ENCODE measurements at regions not wholly inside any gene's neighbourhood (a gene's known extent, or its start where the extent isn't known, plus 50 kb on each side); places are given as distances from the start of the nearest gene placed in this dataset.
A peak's percentile ranks its signal among the peaks of the same experiment; 100 is the strongest.

DNA sequence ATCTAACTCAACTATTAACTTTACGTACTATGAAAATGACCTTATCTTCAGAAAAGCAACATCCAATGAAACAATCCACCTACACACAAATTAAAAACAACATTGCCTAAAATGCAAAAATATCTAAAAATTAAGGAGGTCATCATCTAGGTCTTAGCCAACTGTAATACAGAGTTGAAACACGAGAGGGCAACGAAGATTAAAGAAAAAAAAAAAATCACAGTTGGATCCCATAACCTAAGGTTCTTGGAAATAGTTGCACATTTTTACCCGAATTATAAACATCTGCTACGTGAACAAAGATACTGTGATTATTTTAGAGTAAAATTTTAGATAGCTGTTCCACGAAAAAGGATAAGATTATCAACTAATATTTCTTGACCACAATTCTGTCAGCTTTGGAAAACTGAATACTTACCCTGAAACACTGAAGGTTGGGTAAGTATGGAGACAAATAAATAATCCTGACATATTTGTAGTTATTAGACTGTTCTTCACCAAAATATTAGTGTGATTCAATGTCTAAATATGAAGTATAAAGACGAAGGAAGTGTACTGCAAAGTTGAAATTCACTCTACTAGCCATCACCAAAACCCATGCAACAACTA, 88.0 kb upstream of the AK4 start:
- Histone ChIP-seq H3K27me3 (no peaks in the 10 kb centered on the region), H3K9me3 (replicated peaks in 1 of 3) (no peaks in the 10 kb centered on the region), H3K4me3 (no peak overlapping the region), H3K36me3 (replicated peaks in 1 of 2) (peaks cover 0 to 24% of the 10 kb centered on the region in 2 donors), H3K4me1 (replicated peaks in 1 of 2) (peaks cover 25 to 71% of the 10 kb centered on the region in 2 donors), H3K27ac (peak overlapping the region in 1 of 5 donors; percentile 13)
- DNase-seq, result no peak
- intact Hi-C loops (cut with DNase I), result no loop called here
- TF ChIP-seq POLR2A (IDR thresholded peaks at IDR 0.05), result no peak
- TF ChIP-seq, protein P1, sequence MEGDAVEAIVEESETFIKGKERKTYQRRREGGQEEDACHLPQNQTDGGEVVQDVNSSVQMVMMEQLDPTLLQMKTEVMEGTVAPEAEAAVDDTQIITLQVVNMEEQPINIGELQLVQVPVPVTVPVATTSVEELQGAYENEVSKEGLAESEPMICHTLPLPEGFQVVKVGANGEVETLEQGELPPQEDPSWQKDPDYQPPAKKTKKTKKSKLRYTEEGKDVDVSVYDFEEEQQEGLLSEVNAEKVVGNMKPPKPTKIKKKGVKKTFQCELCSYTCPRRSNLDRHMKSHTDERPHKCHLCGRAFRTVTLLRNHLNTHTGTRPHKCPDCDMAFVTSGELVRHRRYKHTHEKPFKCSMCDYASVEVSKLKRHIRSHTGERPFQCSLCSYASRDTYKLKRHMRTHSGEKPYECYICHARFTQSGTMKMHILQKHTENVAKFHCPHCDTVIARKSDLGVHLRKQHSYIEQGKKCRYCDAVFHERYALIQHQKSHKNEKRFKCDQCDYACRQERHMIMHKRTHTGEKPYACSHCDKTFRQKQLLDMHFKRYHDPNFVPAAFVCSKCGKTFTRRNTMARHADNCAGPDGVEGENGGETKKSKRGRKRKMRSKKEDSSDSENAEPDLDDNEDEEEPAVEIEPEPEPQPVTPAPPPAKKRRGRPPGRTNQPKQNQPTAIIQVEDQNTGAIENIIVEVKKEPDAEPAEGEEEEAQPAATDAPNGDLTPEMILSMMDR (IDR thresholded peaks at IDR 0.05), result peak; percentile 48 to 94 (median 68)
- 11 to 14% (median 13%) methylated on average over 7 of the region's 7 CpGs for WGBS, 4 donors

DNA sequence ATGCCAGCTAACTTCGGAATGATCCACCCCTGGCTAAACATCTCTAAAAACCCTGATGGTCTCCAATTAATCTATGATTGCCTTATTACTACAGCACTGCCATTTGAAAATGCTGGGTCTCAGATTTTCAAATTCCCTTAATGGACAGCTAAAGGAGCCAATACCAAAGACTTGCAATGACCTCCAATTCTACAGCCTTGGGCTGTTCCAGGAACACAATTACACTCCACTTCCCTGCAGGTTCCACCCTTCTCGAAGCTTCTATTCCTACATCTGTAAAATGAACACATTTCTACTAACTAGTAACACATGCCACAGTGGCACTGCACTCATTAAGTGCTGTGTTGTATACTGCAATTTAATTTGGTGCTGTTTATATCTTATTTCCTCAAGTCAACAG, 85.7 kb upstream of the AK4 start:
- peak overlapping the region in 1 of 5 donors; percentile 14 for H3K27ac ChIP-seq

DNA sequence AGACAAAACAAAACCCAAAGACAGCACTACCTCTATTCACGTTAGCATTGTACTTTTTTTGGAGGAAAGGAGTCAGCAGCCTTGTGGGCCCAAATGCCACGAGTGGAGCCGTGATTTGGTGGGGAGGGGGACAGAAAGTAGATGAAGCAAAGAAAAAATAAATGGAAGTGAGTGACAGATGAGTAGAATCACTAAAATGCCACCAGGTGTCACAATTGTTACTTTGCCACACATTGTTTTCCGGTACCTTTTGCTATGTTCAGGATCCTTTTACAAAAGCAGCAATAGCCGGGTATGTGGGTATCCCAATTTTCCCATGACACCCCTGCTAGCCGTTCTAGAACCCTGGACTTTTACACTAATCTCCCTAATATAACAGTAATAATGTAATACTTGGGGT, 85.0 kb upstream of the AK4 start:
- Histone ChIP-seq H3K36me3 (replicated peaks in 1 of 2) (peaks cover 0 to 5% of the 10 kb centered on the region in 2 donors), H3K9me3 (replicated peaks in 1 of 3) (no peaks in the 10 kb centered on the region), H3K27ac (no peak overlapping the region), H3K27me3 (no peaks in the 10 kb centered on the region), H3K4me3 (no peak overlapping the region), H3K4me1 (replicated peaks in 1 of 2) (peaks cover 32 to 64% of the 10 kb centered on the region in 2 donors)
- no peak for DNase-seq
- 80 to 83% (median 82%) methylated on average over 6 of the region's 6 CpGs for WGBS, 4 donors
- TF ChIP-seq, protein P1 (IDR thresholded peaks at IDR 0.05), result no peak
- no peak for TF ChIP-seq POLR2A (IDR thresholded peaks at IDR 0.05)
- intact Hi-C loops (cut with DNase I), result no loop called here

More for the DNA sequence above, 85.7 kb upstream of the AK4 start:
- no peak for DNase-seq
- TF ChIP-seq POLR2A (IDR thresholded peaks at IDR 0.05), result no peak
- TF ChIP-seq, protein P1 (IDR thresholded peaks at IDR 0.05), result no peak
- Histone ChIP-seq H3K4me3 (no peak overlapping the region), H3K36me3 (replicated peaks in 1 of 2) (peaks cover 0 to 12% of the 10 kb centered on the region in 2 donors), H3K4me1 (replicated peaks in 1 of 2) (peaks cover 32 to 64% of the 10 kb centered on the region in 2 donors), H3K9me3 (replicated peaks in 1 of 3) (no peaks in the 10 kb centered on the region), H3K27me3 (no peaks in the 10 kb centered on the region)
- 61 to 75% (median 65%) methylated on average over 2 of the region's 2 CpGs for WGBS, 4 donors
- intact Hi-C loops (cut with DNase I), result no loop called here

DNA sequence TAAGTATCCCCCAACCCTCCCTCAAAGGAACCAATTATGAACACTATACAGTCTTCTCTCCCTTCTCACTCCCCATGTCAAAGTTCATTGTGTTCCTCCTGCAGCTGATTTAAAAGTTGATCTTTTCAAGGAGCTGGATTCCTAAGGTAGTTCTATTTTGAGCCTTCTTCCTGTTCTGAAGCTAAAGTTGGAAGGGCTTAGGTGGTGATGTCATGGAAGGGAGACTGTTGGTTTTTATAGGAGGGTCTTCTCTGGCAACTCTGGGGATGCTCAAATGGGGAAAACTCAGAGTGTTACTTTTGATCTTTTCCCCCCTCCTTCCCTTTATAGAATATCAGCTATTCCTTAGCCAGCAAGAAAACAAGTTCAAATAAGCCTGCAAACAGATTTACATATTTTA, 83.0 kb upstream of the AK4 start:
- Histone ChIP-seq H3K4me1 (replicated peaks in 1 of 2) (peaks cover 34 to 63% of the 10 kb centered on the region in 2 donors), H3K27ac (peak overlapping the region in 2 of 5 donors; percentile 99), H3K9me3 (replicated peaks in 1 of 3) (no peaks in the 10 kb centered on the region), H3K36me3 (replicated peaks in 1 of 2) (no peaks in the 10 kb centered on the region), H3K27me3 (no peaks in the 10 kb centered on the region), H3K4me3 (peak overlapping the region in 1 of 4 donors; percentile 93)
- no peak for DNase-seq
- TF ChIP-seq, protein P1 (IDR thresholded peaks at IDR 0.05), result no peak
- no peak for TF ChIP-seq POLR2A (IDR thresholded peaks at IDR 0.05)
- intact Hi-C loops (cut with DNase I), result no loop called here

Data from adrenal gland (tissue), 9 donors.